Suprapubic skin (tissue), 3 donors: ENCODE measurements at regions not wholly inside any gene's neighbourhood (a gene's known extent, or its start where the extent isn't known, plus 50 kb on each side); places are given as distances from the start of the nearest gene placed in this dataset.

ENCODE experiments used
- EP300 ChIP-seq: sonication (generic); formaldehyde crosslinking; IDR thresholded peaks from one replicate; pipeline ENCODE4 v1.6.1; 2017; ENCODE audit warnings: antibody characterized with exemption
- TF ChIP-seq, protein P1 (sequence below), 2 donors: fragments of 200-600 bp in 1 of 2; fragments of 450-650 bp in 1 of 2; sonication (generic) in 1 of 2; IDR thresholded peaks; one replicate each; pipeline ENCODE4 v1.5.1; 2016 to 2019; ENCODE audit warnings: antibody characterized with exemption in 2 of 2, mild to moderate bottlenecking in 1 of 2, moderate library complexity in 1 of 2

DNA sequence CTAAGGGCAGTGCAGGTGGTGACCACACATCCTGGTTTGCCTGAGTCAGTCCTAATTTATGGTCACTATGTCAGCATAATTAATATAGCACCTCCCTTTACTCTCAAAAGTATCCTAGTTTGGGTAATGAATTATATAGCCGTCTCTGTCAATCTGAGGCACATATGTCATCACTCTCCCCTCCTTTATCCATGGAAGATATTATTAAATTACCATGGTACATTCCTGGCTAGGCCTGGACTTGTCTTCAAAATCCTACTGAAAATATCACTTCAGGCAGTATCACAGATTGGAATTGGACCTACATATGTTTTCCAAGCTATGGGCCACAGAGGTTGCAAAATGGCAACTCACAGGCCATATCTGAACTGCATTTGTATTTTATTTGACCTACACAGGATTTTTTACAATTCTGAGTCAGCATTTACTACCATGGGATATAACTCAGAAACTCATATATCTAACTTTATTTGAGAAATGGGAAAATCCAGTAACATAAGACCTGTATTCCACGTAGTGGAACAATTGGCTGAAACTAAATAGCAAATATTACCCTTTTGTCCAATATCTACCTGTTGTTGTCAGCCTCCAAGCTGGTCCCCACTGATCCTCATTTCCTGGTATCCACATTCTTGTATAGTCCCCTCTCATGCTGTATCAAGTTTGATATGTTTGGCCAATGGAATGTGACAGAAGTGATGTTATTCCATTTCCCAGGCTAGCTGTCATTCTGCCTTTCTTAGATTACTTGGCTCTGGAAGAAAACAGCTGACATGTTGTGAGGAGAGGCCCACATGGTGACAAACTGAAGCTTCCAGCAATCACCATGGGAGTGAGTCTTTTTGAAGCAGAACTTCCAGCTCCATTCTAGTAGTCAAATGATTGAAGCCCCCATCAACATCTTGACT is 102.5 kb upstream of the MDM1 start:
- TF ChIP-seq, protein P1, sequence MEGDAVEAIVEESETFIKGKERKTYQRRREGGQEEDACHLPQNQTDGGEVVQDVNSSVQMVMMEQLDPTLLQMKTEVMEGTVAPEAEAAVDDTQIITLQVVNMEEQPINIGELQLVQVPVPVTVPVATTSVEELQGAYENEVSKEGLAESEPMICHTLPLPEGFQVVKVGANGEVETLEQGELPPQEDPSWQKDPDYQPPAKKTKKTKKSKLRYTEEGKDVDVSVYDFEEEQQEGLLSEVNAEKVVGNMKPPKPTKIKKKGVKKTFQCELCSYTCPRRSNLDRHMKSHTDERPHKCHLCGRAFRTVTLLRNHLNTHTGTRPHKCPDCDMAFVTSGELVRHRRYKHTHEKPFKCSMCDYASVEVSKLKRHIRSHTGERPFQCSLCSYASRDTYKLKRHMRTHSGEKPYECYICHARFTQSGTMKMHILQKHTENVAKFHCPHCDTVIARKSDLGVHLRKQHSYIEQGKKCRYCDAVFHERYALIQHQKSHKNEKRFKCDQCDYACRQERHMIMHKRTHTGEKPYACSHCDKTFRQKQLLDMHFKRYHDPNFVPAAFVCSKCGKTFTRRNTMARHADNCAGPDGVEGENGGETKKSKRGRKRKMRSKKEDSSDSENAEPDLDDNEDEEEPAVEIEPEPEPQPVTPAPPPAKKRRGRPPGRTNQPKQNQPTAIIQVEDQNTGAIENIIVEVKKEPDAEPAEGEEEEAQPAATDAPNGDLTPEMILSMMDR (IDR thresholded peaks at IDR 0.05): no peak
- no peak for TF ChIP-seq EP300
